ENCODE measurements at regions not wholly inside any gene's neighbourhood (a gene's known extent, or its start where the extent isn't known, plus 50 kb on each side); places are given as distances from the start of the nearest gene placed in this dataset.

GRCh38 chr13:78709028-78709427 lies 50.1 kb upstream of the OBI1 start:
- TF ChIP-seq CTCF (conservative IDR thresholded peaks at IDR 0.05; ENCODE audit: low read length) (no peak), EZH2phosphoT487 (IDR thresholded peaks at IDR 0.05; ENCODE audit: borderline replicate concordance, low read depth, low read length) (no peak)

All from OCI-LY7 (cell line).